MM.1S (cell line): ENCODE measurements at regions not wholly inside any gene's neighbourhood (a gene's known extent, or its start where the extent isn't known, plus 50 kb on each side); places are given as distances from the start of the nearest gene placed in this dataset.

ENCODE experiments used
- DNase-seq: peaks from one replicate; pipeline ENCODE4 v3.0.0-alpha.2; 2015
- H2AFZ ChIP-seq: fragments of 300-600 bp; sonication (generic); 2 replicates; pipeline ENCODE4 v1.6.0; 2016; ENCODE audit warnings: antibody characterized with exemption, low read length
- H3F3A ChIP-seq: fragments of 300-600 bp; sonication (generic); 2 replicates; pipeline ENCODE4 v1.6.1; 2016; ENCODE audit warnings: mild to moderate bottlenecking, antibody characterized with exemption, low read length, moderate library complexity, mixed read lengths; ENCODE audit not compliant: insufficient read depth
- H3K27ac ChIP-seq: fragments of 300-600 bp; sonication (generic); 2 replicates; pipeline ENCODE4 v1.5.1; 2016; ENCODE audit warnings: mild to moderate bottlenecking, low read length
- H3K27me3 ChIP-seq: fragments of 300-600 bp; sonication (generic); replicated peaks from 2 replicates; pipeline ENCODE4 v1.6.0; 2016; ENCODE audit warnings: low read length; ENCODE audit not compliant: insufficient read depth
- H3K36me3 ChIP-seq: fragments of 300-600 bp; sonication (generic); replicated peaks from 2 replicates; pipeline ENCODE4 v1.6.1; 2016; ENCODE audit warnings: mild to moderate bottlenecking, low read length, mixed read lengths; ENCODE audit not compliant: insufficient read depth
- H3K4me1 ChIP-seq: fragments of 300-600 bp; sonication (generic); 2 replicates; pipeline ENCODE4 v1.6.1; 2016; ENCODE audit warnings: low read length, mixed read lengths
- H3K4me2 ChIP-seq: fragments of 300-600 bp; sonication (generic); 2 replicates; pipeline ENCODE4 v1.6.0; 2016; ENCODE audit warnings: low read depth, low read length
- H3K4me3 ChIP-seq: fragments of 300-600 bp; sonication (generic); 2 replicates; pipeline ENCODE4 v1.5.1; 2016; ENCODE audit warnings: low read length, mixed read lengths
- H3K79me2 ChIP-seq: fragments of 300-600 bp; sonication (generic); 2 replicates; pipeline ENCODE4 v1.6.1; 2016; ENCODE audit warnings: mixed run types, low read length, mixed read lengths
- H3K9ac ChIP-seq: fragments of 300-600 bp; sonication (generic); 2 replicates; pipeline ENCODE4 v1.6.1; 2016; ENCODE audit warnings: low read length, mixed read lengths
- H3K9me2 ChIP-seq: fragments of 300-600 bp; sonication (generic); replicated peaks from 2 replicates; pipeline ENCODE4 v1.6.1; 2016; ENCODE audit warnings: mild to moderate bottlenecking, low read length, mixed read lengths; ENCODE audit not compliant: insufficient read depth
- H3K9me3 ChIP-seq: fragments of 300-600 bp; sonication (generic); replicated peaks from 2 replicates; pipeline ENCODE4 v1.6.1; 2016; ENCODE audit warnings: mild to moderate bottlenecking, low read length, mixed read lengths; ENCODE audit not compliant: insufficient read depth
- H4K20me1 ChIP-seq: fragments of 300-600 bp; sonication (generic); 2 replicates; pipeline ENCODE4 v1.6.1; 2016; ENCODE audit warnings: mild to moderate bottlenecking, low read length, moderate library complexity, mixed read lengths; ENCODE audit not compliant: insufficient read depth
- CTCF ChIP-seq: fragments of 300-600 bp; sonication (generic); IDR thresholded peaks from 2 replicates; pipeline ENCODE4 v1.5.1; 2016; ENCODE audit warnings: antibody characterized with exemption, low read length, mixed read lengths
- EZH2 ChIP-seq: fragments of 300-600 bp; sonication (generic); optimal IDR thresholded peaks from 2 replicates; pipeline ENCODE3; 2017; ENCODE audit warnings: low read depth, mild to moderate bottlenecking, antibody characterized with exemption, low read length, mixed read lengths
- EZH2phosphoT487 ChIP-seq: fragments of 300-600 bp; sonication (generic); IDR thresholded peaks from 2 replicates; pipeline ENCODE4 v1.6.1; 2018; ENCODE audit warnings: antibody characterized with exemption, low read length

- no peaks in the 10 kb centered on the region for H3K36me3 ChIP-seq
- no peaks in the 10 kb centered on the region for H3K9me3 ChIP-seq
- H3K9me2 ChIP-seq = no peaks in the 10 kb centered on the region
- H3K27ac ChIP-seq = no peak overlapping the region
- no peak overlapping the region for H2AFZ ChIP-seq
- H3K4me3 ChIP-seq = no peak overlapping the region
- no peak overlapping the region for H3K9ac ChIP-seq
- DNase-seq = no peak
- H3F3A ChIP-seq = no peaks in the 10 kb centered on the region
- H4K20me1 ChIP-seq = no peaks in the 10 kb centered on the region
- H3K79me2 ChIP-seq = no peaks in the 10 kb centered on the region
- H3K4me1 ChIP-seq = no peaks in the 10 kb centered on the region
- H3K4me2 ChIP-seq = no peak overlapping the region
- H3K27me3 ChIP-seq = no peaks in the 10 kb centered on the region
- no peak for TF ChIP-seq CTCF
- no peak for TF ChIP-seq EZH2
Measured at GRCh38 chr1:164020391-164020790, 538.6 kb upstream of the PBX1 start.

GRCh38 chr1:164021813-164022212, 537.2 kb upstream of the PBX1 start:
- H2AFZ ChIP-seq = no peak overlapping the region
- no peaks in the 10 kb centered on the region for H4K20me1 ChIP-seq
- no peaks in the 10 kb centered on the region for H3K4me1 ChIP-seq
- H3K9me3 ChIP-seq = no peaks in the 10 kb centered on the region
- H3F3A ChIP-seq = no peaks in the 10 kb centered on the region
- TF ChIP-seq EZH2 (no peak), EZH2phosphoT487 (no peak), CTCF (no peak)
- H3K9ac ChIP-seq = no peak overlapping the region
- no peaks in the 10 kb centered on the region for H3K36me3 ChIP-seq
- no peaks in the 10 kb centered on the region for H3K79me2 ChIP-seq
- no peak overlapping the region for H3K27ac ChIP-seq
- no peaks in the 10 kb centered on the region for H3K27me3 ChIP-seq
- H3K9me2 ChIP-seq = no peaks in the 10 kb centered on the region
- no peak for DNase-seq
- H3K4me3 ChIP-seq = no peak overlapping the region
- H3K4me2 ChIP-seq = no peak overlapping the region

- Histone ChIP-seq H3K4me1 (no peaks in the 10 kb centered on the region), H3K9ac (no peak overlapping the region), H3K4me2 (no peak overlapping the region), H3K9me2 (no peaks in the 10 kb centered on the region), H3K36me3 (no peaks in the 10 kb centered on the region), H3F3A (no peaks in the 10 kb centered on the region), H2AFZ (no peak overlapping the region), H3K27ac (no peak overlapping the region), H3K79me2 (no peaks in the 10 kb centered on the region), H3K27me3 (no peaks in the 10 kb centered on the region), H4K20me1 (no peaks in the 10 kb centered on the region), H3K4me3 (no peak overlapping the region), H3K9me3 (no peaks in the 10 kb centered on the region)
- TF ChIP-seq EZH2phosphoT487 (no peak), CTCF (no peak), EZH2 (no peak)
- no peak for DNase-seq
Measured at GRCh38 chr1:164033782-164034181, 525.2 kb upstream of the PBX1 start.

- no peaks in the 10 kb centered on the region for H3K27me3 ChIP-seq
Measured at GRCh38 chr1:164040754-164041153, 518.2 kb upstream of the PBX1 start.

More at GRCh38 chr1:164040754-164041153, 518.2 kb upstream of the PBX1 start:
- Histone ChIP-seq H3K4me3 (no peak overlapping the region), H4K20me1 (no peaks in the 10 kb centered on the region), H3K4me2 (no peak overlapping the region), H3K9ac (no peak overlapping the region), H2AFZ (no peak overlapping the region), H3K9me3 (no peaks in the 10 kb centered on the region), H3F3A (no peaks in the 10 kb centered on the region), H3K4me1 (no peaks in the 10 kb centered on the region), H3K36me3 (no peaks in the 10 kb centered on the region), H3K9me2 (no peaks in the 10 kb centered on the region), H3K27ac (no peak overlapping the region), H3K79me2 (no peaks in the 10 kb centered on the region)
- no peak for TF ChIP-seq CTCF
- no peak for TF ChIP-seq EZH2
- no peak for TF ChIP-seq EZH2phosphoT487
- no peak for DNase-seq
